ENCODE measurements at regions not wholly inside any gene's neighbourhood (a gene's known extent, or its start where the extent isn't known, plus 50 kb on each side); places are given as distances from the start of the nearest gene placed in this dataset.

DNA sequence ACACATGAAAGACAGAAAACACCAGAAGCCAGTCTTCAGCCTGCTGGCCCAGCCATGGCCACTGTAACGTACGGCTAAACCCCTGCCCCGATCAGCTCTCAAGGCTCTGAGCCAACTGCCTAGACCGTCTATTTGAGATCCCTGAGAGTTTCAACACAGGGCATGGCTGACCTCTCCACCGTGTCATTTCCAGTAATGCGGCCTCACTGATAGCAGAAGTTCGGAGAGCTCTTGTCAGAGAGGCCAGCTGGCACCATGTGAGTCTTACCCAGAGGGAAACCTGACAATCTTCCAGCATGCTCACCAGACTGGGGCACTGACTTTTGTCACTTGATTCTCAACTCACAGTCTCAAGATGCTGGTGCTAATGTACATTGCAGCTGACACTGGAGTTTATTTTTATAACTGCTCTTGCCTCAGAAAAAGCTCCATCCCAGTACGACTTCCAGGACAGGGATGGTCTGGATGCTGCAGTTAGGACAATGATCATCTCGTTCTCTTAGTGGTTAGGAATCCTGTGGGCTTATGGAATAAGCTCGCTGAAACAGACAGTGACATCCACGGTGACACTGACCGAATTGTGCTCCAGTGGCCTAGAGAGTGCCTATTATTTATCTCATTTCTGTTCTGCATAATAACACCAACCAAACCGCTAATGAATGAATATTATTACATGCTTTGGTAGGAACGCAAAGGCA, 372.7 kb downstream of the ICE1 start:
- H3K27ac ChIP-seq: no peak overlapping the region
- POLR2A ChIA-PET (ENCODE audit: low non-redundant PET): no interaction called here
- no peak for DNase-seq (ENCODE audit: low spot score)
- CTCF ChIA-PET: no interaction called here
- TF ChIP-seq, protein P1, sequence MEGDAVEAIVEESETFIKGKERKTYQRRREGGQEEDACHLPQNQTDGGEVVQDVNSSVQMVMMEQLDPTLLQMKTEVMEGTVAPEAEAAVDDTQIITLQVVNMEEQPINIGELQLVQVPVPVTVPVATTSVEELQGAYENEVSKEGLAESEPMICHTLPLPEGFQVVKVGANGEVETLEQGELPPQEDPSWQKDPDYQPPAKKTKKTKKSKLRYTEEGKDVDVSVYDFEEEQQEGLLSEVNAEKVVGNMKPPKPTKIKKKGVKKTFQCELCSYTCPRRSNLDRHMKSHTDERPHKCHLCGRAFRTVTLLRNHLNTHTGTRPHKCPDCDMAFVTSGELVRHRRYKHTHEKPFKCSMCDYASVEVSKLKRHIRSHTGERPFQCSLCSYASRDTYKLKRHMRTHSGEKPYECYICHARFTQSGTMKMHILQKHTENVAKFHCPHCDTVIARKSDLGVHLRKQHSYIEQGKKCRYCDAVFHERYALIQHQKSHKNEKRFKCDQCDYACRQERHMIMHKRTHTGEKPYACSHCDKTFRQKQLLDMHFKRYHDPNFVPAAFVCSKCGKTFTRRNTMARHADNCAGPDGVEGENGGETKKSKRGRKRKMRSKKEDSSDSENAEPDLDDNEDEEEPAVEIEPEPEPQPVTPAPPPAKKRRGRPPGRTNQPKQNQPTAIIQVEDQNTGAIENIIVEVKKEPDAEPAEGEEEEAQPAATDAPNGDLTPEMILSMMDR (conservative IDR thresholded peaks at IDR 0.05; ENCODE audit: low read depth): no peak

DNA sequence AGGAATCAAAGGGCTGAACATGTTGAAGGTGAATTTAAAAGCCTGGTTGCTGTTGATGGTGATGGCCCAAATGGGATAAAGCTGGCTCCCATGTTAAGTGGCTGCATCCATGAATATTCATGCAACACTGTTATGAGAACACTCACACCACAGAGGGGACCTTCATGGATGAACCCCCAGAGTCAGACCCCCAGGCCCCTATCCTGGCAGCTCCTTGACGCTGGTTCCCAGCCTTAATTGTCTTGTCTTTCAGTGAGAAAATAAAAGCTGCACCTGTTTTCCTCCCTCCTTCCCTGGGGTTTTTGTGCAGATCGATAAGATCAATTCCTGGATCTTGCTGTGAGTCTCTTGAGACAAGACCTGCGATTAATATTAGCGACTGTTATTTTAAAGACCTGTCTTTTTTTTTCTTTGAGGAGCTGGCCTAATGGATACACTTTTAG, 371.7 kb downstream of the ICE1 start:
- CTCF ChIA-PET: no interaction called here
- POLR2A ChIA-PET (ENCODE audit: low non-redundant PET): no interaction called here
- TF ChIP-seq, protein P1 (conservative IDR thresholded peaks at IDR 0.05; ENCODE audit: low read depth): no peak
- H3K27ac ChIP-seq: no peak overlapping the region
- no peak for DNase-seq (ENCODE audit: low spot score)

DNA sequence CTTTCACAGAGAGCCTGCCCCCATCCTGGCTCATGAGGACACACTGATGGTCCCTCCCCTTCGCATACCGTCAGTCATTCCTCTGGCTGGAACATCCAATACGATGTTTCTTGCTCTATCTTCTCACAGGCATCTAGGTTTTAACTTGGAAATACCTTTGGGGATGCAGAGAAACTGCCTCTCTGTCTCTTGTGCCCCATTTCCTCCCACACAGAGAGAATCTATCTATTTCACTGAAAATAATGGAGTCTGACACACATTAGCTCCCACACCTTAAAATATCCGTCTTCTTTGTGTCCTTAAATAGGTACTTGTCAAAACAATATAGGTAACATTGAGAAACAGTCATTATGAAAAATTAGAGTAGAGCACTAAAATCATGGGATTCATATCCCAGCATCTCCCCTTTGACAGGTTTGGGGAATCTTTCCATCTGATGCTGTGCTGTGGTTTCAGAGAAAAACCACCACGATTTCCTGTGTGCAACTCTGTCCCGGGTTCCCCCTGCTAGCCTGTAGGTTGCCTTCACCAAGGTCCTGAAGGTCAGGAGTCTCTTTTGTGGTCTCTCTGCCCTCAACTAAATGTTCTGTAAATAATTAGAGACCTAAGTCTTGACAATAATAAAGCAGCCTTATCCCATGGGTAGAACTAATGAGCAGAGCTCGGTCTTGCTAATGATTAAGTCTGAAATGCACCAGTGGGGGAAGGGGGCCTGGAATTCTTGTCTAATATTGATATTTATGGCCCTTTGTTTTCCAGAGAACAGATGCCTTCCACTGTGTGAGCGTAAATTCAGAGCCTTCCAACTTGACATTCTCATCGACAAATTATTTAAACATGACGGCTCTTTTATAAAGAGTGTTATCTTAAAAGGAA, 371.0 kb downstream of the ICE1 start:
- ChIA-PET POLR2A (ENCODE audit: low non-redundant PET) (no interaction called here), CTCF (no interaction called here)
- no peak for DNase-seq (ENCODE audit: low spot score)
- no peak overlapping the region for H3K27ac ChIP-seq
- TF ChIP-seq, protein P1 (conservative IDR thresholded peaks at IDR 0.05; ENCODE audit: low read depth): no peak

DNA sequence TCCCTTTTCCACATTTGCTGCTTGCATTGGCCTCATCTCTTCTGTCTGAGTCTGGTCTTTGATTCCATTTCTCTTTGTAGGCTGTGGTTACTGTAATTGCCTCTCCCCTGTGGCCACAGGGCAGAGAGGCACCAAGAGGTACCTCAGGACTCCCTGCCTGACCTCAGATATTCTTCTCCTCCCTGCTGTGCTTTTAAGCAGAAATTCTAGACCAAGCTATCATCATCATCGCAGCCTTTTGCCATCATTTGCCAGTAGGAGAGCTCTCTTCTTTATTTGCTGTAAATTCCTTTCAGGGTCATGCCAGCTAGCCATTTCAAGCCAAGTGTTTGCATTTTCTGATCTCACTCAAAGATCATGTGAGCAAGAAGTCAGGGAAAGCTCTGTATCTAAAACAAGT, 369.6 kb downstream of the ICE1 start:
- POLR2A ChIA-PET (ENCODE audit: low non-redundant PET): no interaction called here
- CTCF ChIA-PET: no interaction called here
- no peak overlapping the region for H3K27ac ChIP-seq
- TF ChIP-seq, protein P1 (conservative IDR thresholded peaks at IDR 0.05; ENCODE audit: low read depth): no peak
- DNase-seq (ENCODE audit: low spot score): no peak

DNA sequence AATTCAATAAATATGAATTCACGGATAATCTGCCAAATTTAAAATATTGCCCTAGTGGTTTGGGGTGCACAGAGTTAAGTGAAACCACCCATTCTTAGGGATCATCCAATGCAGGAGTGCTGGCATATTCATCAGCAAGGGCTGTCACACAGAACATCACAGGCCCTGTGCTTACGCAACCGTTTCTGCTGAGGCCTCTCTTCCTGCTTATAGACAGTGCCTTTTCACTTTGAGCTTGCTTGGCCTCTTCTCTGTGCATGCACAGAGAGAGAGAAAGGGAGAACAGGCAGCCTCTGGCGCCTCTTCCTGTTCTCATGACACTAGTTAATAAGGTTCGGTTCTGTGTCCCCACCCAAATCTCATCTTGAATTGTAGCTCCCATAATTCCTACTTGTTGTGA, 366.3 kb downstream of the ICE1 start:
- POLR2A ChIA-PET (ENCODE audit: low non-redundant PET): no interaction called here
- TF ChIP-seq, protein P1 (conservative IDR thresholded peaks at IDR 0.05; ENCODE audit: low read depth): no peak
- CTCF ChIA-PET: no interaction called here

DNA sequence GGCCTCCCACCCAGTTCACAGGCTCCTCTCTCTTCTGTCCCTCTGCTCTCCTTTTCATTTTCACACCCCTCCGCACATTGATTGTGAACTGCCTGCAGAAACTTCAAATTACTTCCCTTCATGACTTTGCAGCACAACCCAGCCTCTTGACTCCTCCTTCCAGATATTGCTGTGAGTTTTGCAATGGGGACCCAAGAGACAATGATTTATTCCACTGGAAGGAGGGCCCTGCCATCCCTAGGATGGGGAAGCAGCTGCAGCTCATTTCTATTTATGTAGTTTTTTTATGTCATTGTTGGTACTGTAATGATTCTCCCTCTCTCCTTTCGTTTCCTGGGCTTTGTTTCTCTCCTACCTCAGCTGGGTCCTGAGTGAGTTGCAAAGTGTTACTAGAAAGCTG, 364.9 kb downstream of the ICE1 start:
- H3K27ac ChIP-seq: no peak overlapping the region
- ChIA-PET CTCF (no interaction called here), POLR2A (ENCODE audit: low non-redundant PET) (no interaction called here)
- TF ChIP-seq, protein P1 (conservative IDR thresholded peaks at IDR 0.05; ENCODE audit: low read depth): no peak
- no peak for DNase-seq (ENCODE audit: low spot score)

More for the DNA sequence above, 366.3 kb downstream of the ICE1 start:
- no peak for DNase-seq (ENCODE audit: low spot score)
- no peak overlapping the region for H3K27ac ChIP-seq
